DOHH2 (cell line): ENCODE measurements at regions not wholly inside any gene's neighbourhood (a gene's known extent, or its start where the extent isn't known, plus 50 kb on each side); places are given as distances from the start of the nearest gene placed in this dataset.

Experiments used
- H3F3A ChIP-seq: fragments of 200-600 bp; sonication (generic), shearing (Covaris generic); 2 replicates; pipeline ENCODE4 v1.6.0; 2016; ENCODE audit warnings: antibody characterized with exemption, mild to moderate bottlenecking; ENCODE audit not compliant: control insufficient read depth, insufficient read depth
- H3K27ac ChIP-seq: fragments of 200-600 bp; sonication (generic); 2 replicates; pipeline ENCODE4 v1.5.1; 2014; ENCODE audit warnings: low read depth, mild to moderate bottlenecking, low read length, moderate library complexity
- H3K27me3 ChIP-seq: fragments of 200-600 bp; sonication (generic); 2 replicates; pipeline ENCODE4 v1.6.1; 2014; ENCODE audit warnings: mild to moderate bottlenecking, low read length, mixed read lengths; ENCODE audit not compliant: control insufficient read depth
- H3K36me3 ChIP-seq: fragments of 200-600 bp; sonication (generic); 2 replicates; pipeline ENCODE4 v1.6.1; 2014; ENCODE audit warnings: mild to moderate bottlenecking, low read length, moderate library complexity, mixed read lengths; ENCODE audit not compliant: control insufficient read depth
- H3K4me1 ChIP-seq: fragments of 200-600 bp; sonication (generic); 2 replicates; pipeline ENCODE4 v1.6.1; 2014; ENCODE audit warnings: mild to moderate bottlenecking, low read length, mixed read lengths; ENCODE audit not compliant: control insufficient read depth
- H3K4me2 ChIP-seq: fragments of 200-600 bp; sonication (generic); 2 replicates; pipeline ENCODE4 v1.6.0; 2014; ENCODE audit warnings: mild to moderate bottlenecking, low read length, moderate library complexity
- H3K4me3 ChIP-seq: fragments of 200-600 bp; sonication (generic); 2 replicates; pipeline ENCODE4 v1.5.1; 2014; ENCODE audit warnings: mild to moderate bottlenecking, low read length, mixed read lengths
- H3K79me2 ChIP-seq: fragments of 200-600 bp; sonication (generic); 2 replicates; pipeline ENCODE4 v1.6.1; 2014; ENCODE audit warnings: mild to moderate bottlenecking, low read length, mixed read lengths; ENCODE audit not compliant: control insufficient read depth
- H3K9me2 ChIP-seq: fragments of 200-600 bp; sonication (generic); replicated peaks from 2 replicates; pipeline ENCODE4 v1.6.1; 2014; ENCODE audit warnings: mild to moderate bottlenecking, low read length, mixed read lengths; ENCODE audit not compliant: control insufficient read depth
- H3K9me3 ChIP-seq: fragments of 200-600 bp; sonication (generic); 2 replicates; pipeline ENCODE4 v1.6.1; 2014; ENCODE audit warnings: antibody characterized with exemption, low read length, mixed read lengths; ENCODE audit not compliant: control insufficient read depth, insufficient read depth
- H4K20me1 ChIP-seq: fragments of 200-600 bp; sonication (generic); 2 replicates; pipeline ENCODE4 v1.6.0; 2014; ENCODE audit warnings: low read depth, mild to moderate bottlenecking, antibody characterized with exemption, low read length, moderate library complexity; ENCODE audit not compliant: control insufficient read depth, insufficient read depth
- CTCF ChIP-seq: fragments of 200-600 bp; sonication (generic); IDR thresholded peaks from one replicate; pipeline ENCODE4 v1.5.1; 2014; ENCODE audit warnings: antibody characterized with exemption, mild to moderate bottlenecking, low read depth, low read length; ENCODE audit not compliant: poor library complexity, severe bottlenecking
- EZH2phosphoT487 ChIP-seq: fragments of 200-600 bp; sonication (generic); IDR thresholded peaks from 2 replicates; pipeline ENCODE4 v1.6.1; 2017; ENCODE audit warnings: borderline replicate concordance, mild to moderate bottlenecking, antibody characterized with exemption, low read length, moderate library complexity, mixed read lengths

GRCh38 chr6:132868057-132868456 lies 53.7 kb downstream of the RPS12 start:
- H3K27ac ChIP-seq, result no peak overlapping the region
- no peaks in the 10 kb centered on the region for H3K36me3 ChIP-seq
- H3K9me2 ChIP-seq, result no peaks in the 10 kb centered on the region
- no peaks in the 10 kb centered on the region for H3K79me2 ChIP-seq
- no peak overlapping the region for H3K4me3 ChIP-seq
- no peak overlapping the region for H3K4me2 ChIP-seq
- TF ChIP-seq CTCF (no peak), EZH2phosphoT487 (no peak)
- peaks cover 5% of the 10 kb centered on the region; the same call in 1 of the 2 replicates for H3K4me1 ChIP-seq
- no peaks in the 10 kb centered on the region for H3K9me3 ChIP-seq
- no peaks in the 10 kb centered on the region for H3F3A ChIP-seq
- H4K20me1 ChIP-seq, result no peaks in the 10 kb centered on the region
- H3K27me3 ChIP-seq, result peaks cover 10% of the 10 kb centered on the region; the same call in 1 of the 2 replicates

GRCh38 chr6:132872923-132873322 lies 58.6 kb downstream of the RPS12 start:
- Histone ChIP-seq H3K4me3 (no peak overlapping the region), H3K4me1 (no peaks in the 10 kb centered on the region), H3K9me2 (no peaks in the 10 kb centered on the region), H3F3A (no peaks in the 10 kb centered on the region), H3K4me2 (no peak overlapping the region), H3K36me3 (no peaks in the 10 kb centered on the region), H3K79me2 (no peaks in the 10 kb centered on the region), H3K27me3 (0 out of 2 replicates have a peak, but pooled peaks cover 5% of the 10 kb centered on the region), H3K9me3 (peaks cover 8% of the 10 kb centered on the region; the same call in 1 of the 2 replicates), H3K27ac (no peak overlapping the region), H4K20me1 (no peaks in the 10 kb centered on the region)
- TF ChIP-seq CTCF, result no peak

GRCh38 chr6:132877003-132877402 lies 62.6 kb downstream of the RPS12 start:
- TF ChIP-seq CTCF, result no peak
- no peak for TF ChIP-seq EZH2phosphoT487
- peaks cover 8% of the 10 kb centered on the region; the same call in 1 of the 2 replicates for H3K9me3 ChIP-seq
- no peaks in the 10 kb centered on the region for H3F3A ChIP-seq
- no peaks in the 10 kb centered on the region for H3K36me3 ChIP-seq
- H3K4me2 ChIP-seq, result no peak overlapping the region
- no peak overlapping the region for H3K27ac ChIP-seq
- H3K9me2 ChIP-seq, result no peaks in the 10 kb centered on the region
- no peak overlapping the region for H3K4me3 ChIP-seq
- H3K79me2 ChIP-seq, result no peaks in the 10 kb centered on the region
- 0 out of 2 replicates have a peak, but pooled peaks cover 3% of the 10 kb centered on the region for H3K27me3 ChIP-seq
- H3K4me1 ChIP-seq, result no peaks in the 10 kb centered on the region
- no peaks in the 10 kb centered on the region for H4K20me1 ChIP-seq
